H1 (cell line): ENCODE measurements at regions not wholly inside any gene's neighbourhood (a gene's known extent, or its start where the extent isn't known, plus 50 kb on each side); places are given as distances from the start of the nearest gene placed in this dataset.
A peak's percentile ranks its signal among the peaks of the same experiment; 100 is the strongest.

ENCODE experiments used
- CTCF ChIA-PET: fragments of 300-600 bp; sonication (Branson Sonifier 250); formaldehyde crosslinking; loops from one replicate; lab custom pipeline; 2021; ENCODE audit not compliant: partially characterized antibody; lab: Charles Lee
- POLR2A ChIA-PET: fragments of 300-600 bp; sonication (Branson Sonifier 250); formaldehyde crosslinking; loops from one replicate; lab custom pipeline; 2021; ENCODE audit warnings: inconsistent platforms; ENCODE audit not compliant: partially characterized antibody; lab: Charles Lee
- DNase-seq, 2 experiments: peaks; one replicate each; pipeline versions ENCODE4 v3.0.0 to v3.0.0-alpha.2; 2010 to 2022; ENCODE audit warnings: low spot score in 2 of 2, low read depth in 1 of 2, mixed read lengths in 1 of 2
- FAIRE-seq: peaks from 2 replicates; lab custom pipeline; 2011; peaks lifted over from hg19 to GRCh38; lab: Jason Lieb, UNC
- H2AFZ ChIP-seq: 2 replicates; pipeline ENCODE4 v1.8.1; 2012; ENCODE audit warnings: low read length, inconsistent platforms
- H2AK5ac ChIP-seq: 2 replicates; pipeline ENCODE4 v1.6.1; 2013; ENCODE audit warnings: low read depth, low read length
- H2BK120ac ChIP-seq: replicated peaks from 2 replicates; pipeline ENCODE3; 2013; ENCODE audit warnings: low read depth, low read length, inconsistent platforms
- H2BK12ac ChIP-seq: 2 replicates; pipeline ENCODE4 v1.6.1; 2013; ENCODE audit warnings: low read depth, low read length
- H2BK15ac ChIP-seq: 2 replicates; pipeline ENCODE4 v1.6.1; 2013; ENCODE audit warnings: low read length
- H2BK20ac ChIP-seq: 2 replicates; pipeline ENCODE4 v1.6.1; 2013; ENCODE audit warnings: low read length
- H2BK5ac ChIP-seq: 2 replicates; pipeline ENCODE4 v1.6.1; 2013; ENCODE audit warnings: low read depth, low read length
- H3K14ac ChIP-seq: 2 replicates; pipeline ENCODE4 v1.6.1; 2013; ENCODE audit warnings: inconsistent platforms; ENCODE audit not compliant: insufficient read length
- H3K18ac ChIP-seq: 2 replicates; pipeline ENCODE4 v1.6.1; 2013; ENCODE audit warnings: low read length; ENCODE audit errors: extremely low read depth
- H3K23ac ChIP-seq: 2 replicates; pipeline ENCODE4 v1.6.1; 2013; ENCODE audit warnings: inconsistent platforms; ENCODE audit not compliant: insufficient read length
- H3K23me2 ChIP-seq: 2 replicates; pipeline ENCODE4 v1.6.1; 2013; ENCODE audit warnings: low read depth, low read length
- H3K27ac ChIP-seq: 2 replicates; pipeline ENCODE4 v1.6.1; 2011; ENCODE audit warnings: low read depth, low read length, inconsistent platforms
- H3K27me3 ChIP-seq, 4 experiments: replicated peaks in 1 of 4; 1 replicate in 1 of 4; 2 replicates in 3 of 4; pipeline versions ENCODE4 v1.6.1 to v1.8.1; 2011 to 2013; ENCODE audit warnings: low read length in 3 of 4, mild to moderate bottlenecking in 3 of 4, inconsistent platforms in 2 of 4, mixed read lengths in 2 of 4, moderate library complexity in 1 of 4; ENCODE audit not compliant: control insufficient read depth in 3 of 4, insufficient read depth in 3 of 4; ENCODE audit errors: extremely low read depth in 1 of 4
- H3K36me3 ChIP-seq, 4 experiments: 2 replicates each; pipeline versions ENCODE4 v1.6.1 to v1.8.1; 2011 to 2013; ENCODE audit warnings: mild to moderate bottlenecking in 4 of 4, low read length in 3 of 4, moderate library complexity in 2 of 4, control low read depth in 1 of 4, inconsistent platforms in 1 of 4; ENCODE audit not compliant: insufficient read depth in 4 of 4, control insufficient read depth in 2 of 4
- H3K4ac ChIP-seq: replicated peaks from 2 replicates; pipeline ENCODE3; 2013; ENCODE audit warnings: low read length, low read depth, mixed read lengths, inconsistent platforms; ENCODE audit not compliant: insufficient read length
- H3K4me1 ChIP-seq, 4 experiments: replicated peaks in 1 of 4; 1 replicate in 1 of 4; 2 replicates in 3 of 4; pipeline versions ENCODE4 v1.6.1 to v1.8.1; 2011 to 2013; ENCODE audit warnings: low read length in 3 of 4, inconsistent platforms in 2 of 4, mixed read lengths in 1 of 4; ENCODE audit not compliant: insufficient read depth in 4 of 4, control insufficient read depth in 3 of 4
- H3K4me2 ChIP-seq, 2 experiments: 2 replicates each; pipeline versions ENCODE4 v1.6.1 to v1.8.1; 2011 to 2013; ENCODE audit warnings: low read depth in 2 of 2, low read length in 2 of 2, control low read depth in 1 of 2, inconsistent platforms in 1 of 2, mild to moderate bottlenecking in 1 of 2; ENCODE audit not compliant: insufficient read depth in 1 of 2
- H3K4me3 ChIP-seq, 4 experiments: fragments of 200-600, 300-600 bp in 1 of 4; sonication (generic), shearing (Covaris generic), sonication (Bioruptor Twin) in 1 of 4; 2 replicates each; pipeline versions ENCODE4 v1.5.1 to v1.8.1; 2011 to 2016; ENCODE audit warnings: low read length in 4 of 4, low read depth in 3 of 4, control low read depth in 2 of 4, inconsistent platforms in 2 of 4, mild to moderate bottlenecking in 2 of 4, mixed read lengths in 1 of 4, moderate library complexity in 1 of 4; ENCODE audit not compliant: insufficient read depth in 2 of 4; ENCODE audit errors: extremely low read depth in 1 of 4
- H3K56ac ChIP-seq: replicated peaks from 2 replicates; pipeline ENCODE3; 2013; ENCODE audit warnings: low read depth, mild to moderate bottlenecking, mixed read lengths, low read length, inconsistent platforms; ENCODE audit not compliant: insufficient read length
- H3K79me1 ChIP-seq: 2 replicates; pipeline ENCODE4 v1.6.1; 2013; ENCODE audit warnings: low read depth, low read length, control low read depth
- H3K79me2 ChIP-seq, 2 experiments: 2 replicates each; pipeline versions ENCODE4 v1.6.1 to v1.8.1; 2012 to 2013; ENCODE audit warnings: low read length in 2 of 2, mild to moderate bottlenecking in 2 of 2, inconsistent platforms in 1 of 2; ENCODE audit not compliant: insufficient read depth in 2 of 2, control insufficient read depth in 1 of 2
- H3K9ac ChIP-seq, 4 experiments: replicated peaks in 1 of 4; 1 replicate in 1 of 4; 2 replicates in 3 of 4; pipeline versions ENCODE4 v1.6.1 to v1.8.1; 2011 to 2013; ENCODE audit warnings: low read depth in 3 of 4, low read length in 3 of 4, control low read depth in 2 of 4, mild to moderate bottlenecking in 2 of 4, moderate library complexity in 2 of 4, inconsistent platforms in 1 of 4; ENCODE audit errors: extremely low read depth in 1 of 4
- H3K9me3 ChIP-seq, 2 experiments: 2 replicates each; pipeline versions ENCODE4 v1.6.1 to v1.8.1; 2012 to 2013; ENCODE audit warnings: mild to moderate bottlenecking in 2 of 2, moderate library complexity in 2 of 2, control low read depth in 1 of 2, inconsistent platforms in 1 of 2, low read depth in 1 of 2, low read length in 1 of 2, mixed read lengths in 1 of 2; ENCODE audit not compliant: insufficient read depth in 2 of 2
- H4K20me1 ChIP-seq, 2 experiments: replicated peaks in 1 of 2; 2 replicates each; pipeline versions ENCODE3 to v1.8.1; 2011 to 2013; ENCODE audit warnings: inconsistent platforms in 2 of 2, low read length in 2 of 2, mild to moderate bottlenecking in 1 of 2; ENCODE audit not compliant: insufficient read depth in 2 of 2, control insufficient read depth in 1 of 2
- H4K5ac ChIP-seq: 2 replicates; pipeline ENCODE4 v1.6.1; 2013; ENCODE audit warnings: low read length, low read depth, mixed read lengths, inconsistent platforms; ENCODE audit not compliant: insufficient read length
- H4K8ac ChIP-seq: 2 replicates; pipeline ENCODE4 v1.8.0; 2013; ENCODE audit warnings: mild to moderate bottlenecking, moderate library complexity, low read length, inconsistent platforms; ENCODE audit not compliant: insufficient read depth; ENCODE audit errors: extremely low read depth
- H4K91ac ChIP-seq: replicated peaks from 2 replicates; pipeline ENCODE3; 2013; ENCODE audit warnings: low read length, mixed read lengths, inconsistent platforms; ENCODE audit not compliant: insufficient read length
- ASH2L ChIP-seq: fragments of 200-600, 300-600 bp; sonication (generic); IDR thresholded peaks from one replicate; pipeline ENCODE4 v1.7.1; 2017; ENCODE audit warnings: low read length
- BACH1 ChIP-seq: IDR thresholded peaks from 2 replicates; pipeline ENCODE4 v1.6.1; 2012; ENCODE audit warnings: low read length, improper control_type of control experiment
- BCL11A ChIP-seq, 2 experiments: IDR thresholded peaks; one replicate each; pipeline ENCODE4 v1.6.1; 2011; ENCODE audit warnings: low read depth in 2 of 2, low read length in 2 of 2, mild to moderate bottlenecking in 2 of 2
- CHD2 ChIP-seq: IDR thresholded peaks from 2 replicates; pipeline ENCODE4 v1.6.1; 2012; ENCODE audit warnings: low read length, improper control_type of control experiment
- NANOG ChIP-seq: IDR thresholded peaks from 2 replicates; pipeline ENCODE4 v1.6.1; 2011; ENCODE audit warnings: low read length, low read depth, mild to moderate bottlenecking, inconsistent platforms; ENCODE audit not compliant: insufficient read depth, poor library complexity, severe bottlenecking
- PHF8 ChIP-seq: fragments of 200-600 bp; sonication (generic); conservative IDR thresholded peaks from 2 replicates; pipeline ENCODE4 v1.7.1; 2012; ENCODE audit warnings: low read depth, mild to moderate bottlenecking, inconsistent platforms, low read length, moderate library complexity
- POLR2A ChIP-seq, 2 experiments: IDR thresholded peaks; 1 replicate in 1 of 2; 2 replicates in 1 of 2; pipeline ENCODE4 v1.6.1; 2011; ENCODE audit warnings: low read depth in 2 of 2, low read length in 2 of 2, mild to moderate bottlenecking in 2 of 2; ENCODE audit errors: control extremely low read depth in 1 of 2
- SP1 ChIP-seq: IDR thresholded peaks from 2 replicates; pipeline ENCODE4 v1.6.1; 2011; ENCODE audit warnings: low read depth, low read length
- SP2 ChIP-seq: IDR thresholded peaks from 2 replicates; pipeline ENCODE4 v1.6.1; 2012; ENCODE audit warnings: mild to moderate bottlenecking, low read length, inconsistent platforms
- SUZ12 ChIP-seq: fragments of 200-600 bp; sonication (generic); IDR thresholded peaks from 2 replicates; pipeline ENCODE4 v1.6.1; 2012; ENCODE audit warnings: mild to moderate bottlenecking, inconsistent platforms, low read length, moderate library complexity, mixed read lengths
- TAF1 ChIP-seq: IDR thresholded peaks from 2 replicates; pipeline ENCODE4 v1.6.1; 2011; ENCODE audit warnings: mild to moderate bottlenecking, low read depth, low read length
- TCF12 ChIP-seq: IDR thresholded peaks from 2 replicates; pipeline ENCODE4 v1.6.1; 2011; ENCODE audit warnings: low read depth, mild to moderate bottlenecking, low read length
- ZNF274 ChIP-seq: IDR thresholded peaks from 2 replicates; pipeline ENCODE4 v1.7.0; 2012; ENCODE audit warnings: low read length, borderline replicate concordance; ENCODE audit errors: extremely low read depth
- WGBS, 2 experiments: shearing (Covaris generic) in 1 of 2; methylation state at CpG; one replicate each; pipeline versions ENCODE4 v1.1.6 to v1.1.7; 2013 to 2015; ENCODE audit warnings: low lambda C conversion rate in 2 of 2, mixed read lengths in 2 of 2, inconsistent platforms in 1 of 2, low coverage in 1 of 2, missing lambda C conversion rate in 1 of 2; ENCODE audit not compliant: insufficient replicate concordance in 2 of 2, insufficient coverage in 1 of 2, insufficient read length in 1 of 2; ENCODE audit errors: extremely low coverage in 1 of 2, missing lambda C conversion rate in 1 of 2; 5-methylcytosine and 5-hydroxymethylcytosine counted together

DNA sequence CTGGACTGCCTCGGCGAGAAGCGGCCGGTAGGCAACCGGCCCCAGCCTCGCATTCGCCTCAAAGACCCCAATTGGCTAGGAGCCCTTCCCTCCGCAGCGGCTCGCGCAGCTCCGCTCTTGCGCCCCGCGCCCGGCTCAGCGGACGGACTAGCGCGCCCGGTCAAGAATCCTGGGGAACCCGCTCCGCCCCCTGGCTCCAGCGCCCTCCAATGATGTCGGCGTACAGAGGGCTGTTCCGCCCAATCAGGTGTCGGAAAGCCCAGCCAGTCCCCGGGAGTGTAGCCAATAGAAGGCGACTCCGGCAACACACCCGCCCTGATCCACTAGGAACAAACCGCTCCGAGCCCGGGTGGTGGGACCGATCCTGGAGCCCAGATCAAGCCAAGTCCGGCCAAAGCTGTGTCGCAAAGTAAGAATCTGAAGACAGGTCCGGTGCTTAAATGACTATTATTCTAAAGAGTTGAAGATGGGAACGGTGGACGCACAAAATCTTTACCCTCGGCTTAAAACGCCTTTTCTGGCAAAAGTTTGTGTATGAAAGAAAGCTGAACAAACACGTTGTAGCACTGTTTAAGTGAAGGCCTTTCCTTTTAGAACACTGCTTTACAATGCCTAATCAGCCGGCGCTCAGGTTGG lies 132.2 kb downstream of the OGFRL1 start:
- no peak overlapping the region for H3K14ac ChIP-seq
- H2BK120ac ChIP-seq, result no peak overlapping the region
- no peak overlapping the region for H4K91ac ChIP-seq
- H3K9ac ChIP-seq, result peak overlapping the region in 2 of 4 experiments; percentile 5 to 11; a peak in 2 of 7 replicates
- no peak overlapping the region for H2BK15ac ChIP-seq
- no peak overlapping the region for H3K4ac ChIP-seq
- no peaks in the 10 kb centered on the region for H3K36me3 ChIP-seq
- H3K56ac ChIP-seq, result no peak overlapping the region
- peaks cover 0 to 2% of the 10 kb centered on the region in 2 experiments for H4K20me1 ChIP-seq
- H3K4me1 ChIP-seq, result no peaks in the 10 kb centered on the region; a peak in 1 of 7 replicates
- H3K27me3 ChIP-seq, result peaks cover 0 to 9% (median 6%) of the 10 kb centered on the region in 4 experiments; a peak in 4 of 7 replicates
- peak overlapping the region; percentile 78 for H2AFZ ChIP-seq
- no peak overlapping the region for H4K5ac ChIP-seq
- H3K18ac ChIP-seq, result no peak overlapping the region
- no peak overlapping the region for H2BK12ac ChIP-seq
- no peak overlapping the region for H2BK5ac ChIP-seq
- peak overlapping the region; percentile 91 for H4K8ac ChIP-seq
- H3K27ac ChIP-seq, result no peak overlapping the region
- FAIRE-seq (no peak), DNase-seq (peak; percentile 73 to 91)
- WGBS, 2 experiments, result 16% methylated on average over 39 of the region's 46 CpGs; no CpG with 5 or more reads in 1 of the 2 experiments
- peak overlapping the region; percentile 56 to 90 (median 72) for H3K4me3 ChIP-seq
- H3K9me3 ChIP-seq, result no peaks in the 10 kb centered on the region
- H3K79me2 ChIP-seq, result no peaks in the 10 kb centered on the region
- peak overlapping the region; percentile 82 to 96 for H3K4me2 ChIP-seq
- H3K23ac ChIP-seq, result no peak overlapping the region
- no peaks in the 10 kb centered on the region for H3K79me1 ChIP-seq
- H2BK20ac ChIP-seq, result no peak overlapping the region
- H2AK5ac ChIP-seq, result no peak overlapping the region
- H3K23me2 ChIP-seq, result peaks cover 3% of the 10 kb centered on the region; the same call in 1 of the 2 replicates
- POLR2A ChIA-PET, result interaction anchor here (0.6 to 1.6 kb wide), 3 partner anchors 10 to 32 kb away, joined by 3 to 4 read pairs (median 3); no protein-coding TSS in a partner anchor
- CTCF ChIA-PET, result interaction anchor here (0.6 kb wide), 1 partner anchor 825 kb away, joined by 3 read pairs; no protein-coding TSS in a partner anchor
- TF ChIP-seq ZNF274 (no peak), ASH2L (peak; percentile 2), TCF12 (0 out of 2 replicates have a peak, but pooled peaks have one; percentile 4), SP1 (peak; percentile 89), SUZ12 (no peak), CHD2 (0 out of 2 replicates have a peak, but pooled peaks have one; percentile 68), PHF8 (peak; percentile 46), NANOG (no peak), BCL11A (IDR thresholded peaks at IDR 0.05; ENCODE audit: low read depth in 2 of 2, low read length in 2 of 2) (no peak), BACH1 (no peak), TAF1 (peak; percentile 54; the same call in 1 of the 2 replicates), POLR2A (IDR thresholded peaks at IDR 0.05; ENCODE audit: control extremely low read depth in 1 of 2, low read depth in 2 of 2, low read length in 2 of 2) (peak; percentile 36 to 72; a peak in 2 of 3 replicates), SP2 (peak; percentile 29; the same call in 1 of the 2 replicates)
